HepG2 (cell line): ENCODE measurements at regions not wholly inside any gene's neighbourhood (a gene's known extent, or its start where the extent isn't known, plus 50 kb on each side); places are given as distances from the start of the nearest gene placed in this dataset.
A peak's percentile ranks its signal among the peaks of the same experiment; 100 is the strongest.

Experiments used
- ATAC-seq: fragments of 200-7000 bp; cut with Tn5 transposase; 3 replicates; pipeline ENCODE4 v1.9.1; 2020; ENCODE audit warnings: mild to moderate bottlenecking, moderate library complexity
- BruUV-seq: library from RNA; stranded (reverse); fragments of 400-500 nt; replicated peaks from 2 replicates; lab custom pipeline; 2021; lab: Mats Ljungman, UMichigan
- CTCF ChIA-PET: fragments of 300-600 bp; formaldehyde crosslinking; extraction: SDS; loops from one replicate; lab custom pipeline; 2021; ENCODE audit warnings: low total read pairs, inconsistent platforms, low intra/inter-chr PET ratio; lab: Yijun Ruan, JAX
- POLR2A ChIA-PET: fragments of 350-600 bp; sonication (Branson Sonifier 250); formaldehyde crosslinking; loops from one replicate; lab custom pipeline; 2020; ENCODE audit warnings: antibody characterized with exemption, inconsistent platforms; lab: Yijun Ruan, JAX
- DNase-seq: peaks from one replicate; pipeline ENCODE4 v3.0.0-alpha.2; 2015; ENCODE audit warnings: low spot score
- FAIRE-seq: peaks from 3 replicates; lab custom pipeline; 2011; peaks lifted over from hg19 to GRCh38; lab: Jason Lieb, UNC
- H2AFZ ChIP-seq: one replicate; pipeline ENCODE4 v1.6.1; 2011; ENCODE audit warnings: low read length, inconsistent platforms
- H3K27ac ChIP-seq: fragments of 300-600 bp; 3 replicates; pipeline ENCODE4 v1.8.0; 2011; ENCODE audit warnings: mixed run types, mild to moderate bottlenecking, mixed read lengths, low read length, inconsistent platforms; ENCODE audit not compliant: insufficient read depth; ENCODE audit errors: extremely low read length
- H3K27me3 ChIP-seq, 2 experiments: fragments of 200-600 bp in 1 of 2; 2 replicates in 1 of 2; 3 replicates in 1 of 2; pipeline versions ENCODE4 v1.6.0 to v1.8.0; 2011; ENCODE audit warnings: low read length in 2 of 2, mild to moderate bottlenecking in 2 of 2, moderate library complexity in 2 of 2, inconsistent platforms in 1 of 2; ENCODE audit not compliant: insufficient read depth in 2 of 2, control insufficient read depth in 1 of 2
- H3K36me3 ChIP-seq, 2 experiments: fragments of 200-600 bp in 1 of 2; replicated peaks in 1 of 2; 2 replicates in 1 of 2; 3 replicates in 1 of 2; pipeline versions ENCODE4 v1.5.1 to v1.8.0; 2011; ENCODE audit warnings: low read length in 2 of 2, inconsistent platforms in 1 of 2; ENCODE audit not compliant: insufficient read depth in 2 of 2, control insufficient read depth in 1 of 2
- H3K4me1 ChIP-seq: 2 replicates; pipeline ENCODE4 v1.5.1; 2012; ENCODE audit warnings: low read length, inconsistent platforms; ENCODE audit not compliant: insufficient read depth
- H3K4me2 ChIP-seq: 2 replicates; pipeline ENCODE4 v1.6.0; 2011; ENCODE audit warnings: low read depth, low read length, inconsistent platforms
- H3K4me3 ChIP-seq, 3 experiments: fragments of 200-600 bp in 1 of 3; sonication (generic), shearing (Covaris generic) in 1 of 3; replicated peaks in 1 of 3; 2 replicates each; pipeline ENCODE4 v1.5.1; 2011 to 2016; ENCODE audit warnings: low read length in 3 of 3, inconsistent platforms in 2 of 3, low read depth in 2 of 3, mild to moderate bottlenecking in 2 of 3, control low read depth in 1 of 3, mixed read lengths in 1 of 3; ENCODE audit not compliant: insufficient read depth in 1 of 3
- H3K79me2 ChIP-seq: one replicate; pipeline ENCODE4 v1.6.1; 2011; ENCODE audit warnings: low read length, inconsistent platforms; ENCODE audit not compliant: insufficient read depth
- H3K9ac ChIP-seq: 2 replicates; pipeline ENCODE4 v1.6.0; 2011; ENCODE audit warnings: mild to moderate bottlenecking, low read depth, low read length, inconsistent platforms; ENCODE audit not compliant: insufficient read depth
- H3K9me3 ChIP-seq: 2 replicates; pipeline ENCODE4 v1.5.1; 2012; ENCODE audit warnings: mild to moderate bottlenecking, low read length
- H4K20me1 ChIP-seq: 2 replicates; pipeline ENCODE4 v1.6.0; 2011; ENCODE audit warnings: inconsistent platforms, mild to moderate bottlenecking, low read length, moderate library complexity; ENCODE audit not compliant: insufficient read depth
- HNRNPLL ChIP-seq: fragments of 200-400 bp; formaldehyde crosslinking; IDR thresholded peaks from 2 replicates; pipeline ENCODE4 v1.6.1; 2017; ENCODE audit warnings: mild to moderate bottlenecking, low read depth, low read length; ENCODE audit not compliant: poor library complexity, severe bottlenecking
- RAD21 ChIP-seq: fragments of 450-650 bp; formaldehyde crosslinking; IDR thresholded peaks from 2 replicates; pipeline ENCODE4 v1.5.0; 2020; ENCODE audit warnings: mild to moderate bottlenecking
- TEAD2 ChIP-seq: sonication (generic); formaldehyde crosslinking; IDR thresholded peaks from 2 replicates; pipeline ENCODE4 v1.9.0; 2021; ENCODE audit warnings: missing genetic modification reagents
- ZBTB1 ChIP-seq: sonication (generic); formaldehyde crosslinking; IDR thresholded peaks from 2 replicates; pipeline ENCODE4 v1.4.0; 2020; ENCODE audit warnings: missing genetic modification reagents, borderline replicate concordance
- ZNF143 ChIP-seq: sonication (generic); formaldehyde crosslinking; IDR thresholded peaks from 2 replicates; pipeline ENCODE4 v1.4.0; 2020; ENCODE audit warnings: missing genetic modification reagents
- ZNF724P ChIP-seq: sonication (generic); formaldehyde crosslinking; IDR thresholded peaks from 2 replicates; pipeline ENCODE4 v1.8.0; 2022; ENCODE audit warnings: missing genetic modification reagents, borderline replicate concordance
- WGBS: methylation state at CpG from one replicate; pipeline ENCODE4 v1.1.6; 2017; ENCODE audit warnings: low lambda C conversion rate; 5-methylcytosine and 5-hydroxymethylcytosine counted together
- in situ Hi-C: cut with HindIII; loops from 2 replicates; pipeline ENCODE4 v1.10.0; 2017; ENCODE audit warnings: low pct_unique_long_range_greater_than_20kb; ENCODE audit not compliant: extremely low pct_ligation_motif_present
- intact Hi-C: fragments of 100-400 bp; cut with micrococcal nuclease; formaldehyde crosslinking; loops from one replicate; pipeline ENCODE4 v1.10.0; 2022; ENCODE audit not compliant: unreplicated experiment
- TF ChIP-seq, protein P1 (sequence below): sonication (generic); formaldehyde crosslinking; IDR thresholded peaks from 2 replicates; pipeline ENCODE4 v1.4.0; 2020; ENCODE audit warnings: mild to moderate bottlenecking, missing genetic modification reagents
- TF ChIP-seq, protein P2 (sequence below): sonication (generic); formaldehyde crosslinking; IDR thresholded peaks from 2 replicates; pipeline ENCODE4 v1.5.1; 2020; ENCODE audit warnings: mild to moderate bottlenecking, missing genetic modification reagents, moderate library complexity
- TF ChIP-seq, protein P3 (sequence below): sonication (generic); formaldehyde crosslinking; IDR thresholded peaks from 2 replicates; pipeline ENCODE4 v1.5.0; 2020; ENCODE audit warnings: mild to moderate bottlenecking, missing genetic modification reagents, borderline replicate concordance

DNA sequence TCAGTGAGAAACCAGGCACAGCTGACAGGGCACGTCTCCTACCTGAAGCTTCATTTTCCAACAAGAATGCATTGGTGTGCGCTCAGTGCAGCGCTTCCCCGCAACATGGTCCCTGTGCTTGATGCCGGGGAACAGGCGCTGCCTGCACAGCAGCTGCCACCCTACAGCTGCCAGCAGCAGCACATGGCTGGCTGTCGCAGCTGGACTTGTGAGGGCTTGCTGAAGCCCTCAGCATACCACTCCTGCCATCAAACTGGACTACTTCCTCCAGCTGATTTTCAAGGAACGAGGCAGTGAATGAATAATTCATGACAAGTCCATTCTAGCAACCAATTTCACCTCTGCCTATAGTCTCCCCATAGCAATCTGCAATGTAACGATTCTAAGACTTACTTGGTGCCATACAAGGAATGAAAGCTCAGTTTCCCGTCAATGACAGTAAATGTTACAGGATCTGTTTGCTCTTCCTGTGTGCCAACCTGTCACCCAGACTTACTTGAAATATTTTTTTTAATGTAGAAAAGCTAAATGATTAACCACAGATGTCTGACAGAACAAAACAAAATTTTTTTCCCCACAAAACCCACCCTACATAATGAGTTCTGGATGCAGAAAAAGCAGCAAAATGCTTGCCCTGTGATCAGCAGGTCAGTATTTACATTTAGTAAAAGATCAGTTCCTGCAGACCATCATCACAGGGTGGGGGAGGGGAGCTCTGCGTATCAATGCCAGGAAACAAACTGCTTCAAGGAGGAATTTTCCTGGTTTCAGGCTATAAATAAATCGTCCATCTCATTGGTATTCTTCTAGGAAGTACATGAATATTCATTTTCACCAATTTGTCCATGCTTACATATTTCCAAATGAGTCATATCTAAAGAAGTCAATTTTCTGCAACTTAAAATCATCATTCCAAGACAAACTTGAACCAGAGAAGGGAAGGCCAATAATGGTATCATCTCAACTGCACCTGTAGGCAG, 140.6 kb downstream of the ALOX5 start:
- H3K36me3 ChIP-seq, result no peaks in the 10 kb centered on the region; a peak in 1 of 5 replicates
- no peak overlapping the region for H3K4me3 ChIP-seq
- WGBS, result 82% methylated on average over 9 of the region's 12 CpGs
- no peak overlapping the region for H3K27ac ChIP-seq
- CTCF ChIA-PET, result no interaction called here
- H3K27me3 ChIP-seq, result no peaks in the 10 kb centered on the region
- no peak for FAIRE-seq
- H3K79me2 ChIP-seq, result no peaks in the 10 kb centered on the region
- BruUV-seq, result no TSS peak
- H3K9me3 ChIP-seq, result no peaks in the 10 kb centered on the region
- no peak overlapping the region for H2AFZ ChIP-seq
- POLR2A ChIA-PET, result no interaction called here
- peaks cover 28% of the 10 kb centered on the region for H3K4me1 ChIP-seq
- no peak overlapping the region for H3K9ac ChIP-seq
- intact Hi-C loops, result no loop called here
- DNase-seq, result peak; percentile 10
- H3K4me2 ChIP-seq, result peak overlapping the region; percentile 1; the same call in 1 of the 2 replicates
- no peak for ATAC-seq
- no peaks in the 10 kb centered on the region for H4K20me1 ChIP-seq
- in situ Hi-C loops, result no loop called here
- TF ChIP-seq ZBTB1 (CRISPR knock-in tag), result no peak
- no peak for TF ChIP-seq TEAD2 (CRISPR knock-in tag)
- TF ChIP-seq, protein P1, sequence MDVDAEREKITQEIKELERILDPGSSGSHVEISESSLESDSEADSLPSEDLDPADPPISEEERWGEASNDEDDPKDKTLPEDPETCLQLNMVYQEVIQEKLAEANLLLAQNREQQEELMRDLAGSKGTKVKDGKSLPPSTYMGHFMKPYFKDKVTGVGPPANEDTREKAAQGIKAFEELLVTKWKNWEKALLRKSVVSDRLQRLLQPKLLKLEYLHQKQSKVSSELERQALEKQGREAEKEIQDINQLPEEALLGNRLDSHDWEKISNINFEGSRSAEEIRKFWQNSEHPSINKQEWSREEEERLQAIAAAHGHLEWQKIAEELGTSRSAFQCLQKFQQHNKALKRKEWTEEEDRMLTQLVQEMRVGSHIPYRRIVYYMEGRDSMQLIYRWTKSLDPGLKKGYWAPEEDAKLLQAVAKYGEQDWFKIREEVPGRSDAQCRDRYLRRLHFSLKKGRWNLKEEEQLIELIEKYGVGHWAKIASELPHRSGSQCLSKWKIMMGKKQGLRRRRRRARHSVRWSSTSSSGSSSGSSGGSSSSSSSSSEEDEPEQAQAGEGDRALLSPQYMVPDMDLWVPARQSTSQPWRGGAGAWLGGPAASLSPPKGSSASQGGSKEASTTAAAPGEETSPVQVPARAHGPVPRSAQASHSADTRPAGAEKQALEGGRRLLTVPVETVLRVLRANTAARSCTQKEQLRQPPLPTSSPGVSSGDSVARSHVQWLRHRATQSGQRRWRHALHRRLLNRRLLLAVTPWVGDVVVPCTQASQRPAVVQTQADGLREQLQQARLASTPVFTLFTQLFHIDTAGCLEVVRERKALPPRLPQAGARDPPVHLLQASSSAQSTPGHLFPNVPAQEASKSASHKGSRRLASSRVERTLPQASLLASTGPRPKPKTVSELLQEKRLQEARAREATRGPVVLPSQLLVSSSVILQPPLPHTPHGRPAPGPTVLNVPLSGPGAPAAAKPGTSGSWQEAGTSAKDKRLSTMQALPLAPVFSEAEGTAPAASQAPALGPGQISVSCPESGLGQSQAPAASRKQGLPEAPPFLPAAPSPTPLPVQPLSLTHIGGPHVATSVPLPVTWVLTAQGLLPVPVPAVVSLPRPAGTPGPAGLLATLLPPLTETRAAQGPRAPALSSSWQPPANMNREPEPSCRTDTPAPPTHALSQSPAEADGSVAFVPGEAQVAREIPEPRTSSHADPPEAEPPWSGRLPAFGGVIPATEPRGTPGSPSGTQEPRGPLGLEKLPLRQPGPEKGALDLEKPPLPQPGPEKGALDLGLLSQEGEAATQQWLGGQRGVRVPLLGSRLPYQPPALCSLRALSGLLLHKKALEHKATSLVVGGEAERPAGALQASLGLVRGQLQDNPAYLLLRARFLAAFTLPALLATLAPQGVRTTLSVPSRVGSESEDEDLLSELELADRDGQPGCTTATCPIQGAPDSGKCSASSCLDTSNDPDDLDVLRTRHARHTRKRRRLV (CRISPR knock-in tag), result no peak
- TF ChIP-seq HNRNPLL, result no peak
- no peak for TF ChIP-seq ZNF143 (CRISPR knock-in tag)
- no peak for TF ChIP-seq ZNF724P
- TF ChIP-seq, protein P2, sequence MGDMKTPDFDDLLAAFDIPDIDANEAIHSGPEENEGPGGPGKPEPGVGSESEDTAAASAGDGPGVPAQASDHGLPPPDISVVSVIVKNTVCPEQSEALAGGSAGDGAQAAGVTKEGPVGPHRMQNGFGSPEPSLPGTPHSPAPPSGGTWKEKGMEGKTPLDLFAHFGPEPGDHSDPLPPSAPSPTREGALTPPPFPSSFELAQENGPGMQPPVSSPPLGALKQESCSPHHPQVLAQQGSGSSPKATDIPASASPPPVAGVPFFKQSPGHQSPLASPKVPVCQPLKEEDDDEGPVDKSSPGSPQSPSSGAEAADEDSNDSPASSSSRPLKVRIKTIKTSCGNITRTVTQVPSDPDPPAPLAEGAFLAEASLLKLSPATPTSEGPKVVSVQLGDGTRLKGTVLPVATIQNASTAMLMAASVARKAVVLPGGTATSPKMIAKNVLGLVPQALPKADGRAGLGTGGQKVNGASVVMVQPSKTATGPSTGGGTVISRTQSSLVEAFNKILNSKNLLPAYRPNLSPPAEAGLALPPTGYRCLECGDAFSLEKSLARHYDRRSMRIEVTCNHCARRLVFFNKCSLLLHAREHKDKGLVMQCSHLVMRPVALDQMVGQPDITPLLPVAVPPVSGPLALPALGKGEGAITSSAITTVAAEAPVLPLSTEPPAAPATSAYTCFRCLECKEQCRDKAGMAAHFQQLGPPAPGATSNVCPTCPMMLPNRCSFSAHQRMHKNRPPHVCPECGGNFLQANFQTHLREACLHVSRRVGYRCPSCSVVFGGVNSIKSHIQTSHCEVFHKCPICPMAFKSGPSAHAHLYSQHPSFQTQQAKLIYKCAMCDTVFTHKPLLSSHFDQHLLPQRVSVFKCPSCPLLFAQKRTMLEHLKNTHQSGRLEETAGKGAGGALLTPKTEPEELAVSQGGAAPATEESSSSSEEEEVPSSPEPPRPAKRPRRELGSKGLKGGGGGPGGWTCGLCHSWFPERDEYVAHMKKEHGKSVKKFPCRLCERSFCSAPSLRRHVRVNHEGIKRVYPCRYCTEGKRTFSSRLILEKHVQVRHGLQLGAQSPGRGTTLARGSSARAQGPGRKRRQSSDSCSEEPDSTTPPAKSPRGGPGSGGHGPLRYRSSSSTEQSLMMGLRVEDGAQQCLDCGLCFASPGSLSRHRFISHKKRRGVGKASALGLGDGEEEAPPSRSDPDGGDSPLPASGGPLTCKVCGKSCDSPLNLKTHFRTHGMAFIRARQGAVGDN (CRISPR knock-in tag), result peak; percentile 26; the same call in 1 of the 2 replicates
- TF ChIP-seq, protein P3, sequence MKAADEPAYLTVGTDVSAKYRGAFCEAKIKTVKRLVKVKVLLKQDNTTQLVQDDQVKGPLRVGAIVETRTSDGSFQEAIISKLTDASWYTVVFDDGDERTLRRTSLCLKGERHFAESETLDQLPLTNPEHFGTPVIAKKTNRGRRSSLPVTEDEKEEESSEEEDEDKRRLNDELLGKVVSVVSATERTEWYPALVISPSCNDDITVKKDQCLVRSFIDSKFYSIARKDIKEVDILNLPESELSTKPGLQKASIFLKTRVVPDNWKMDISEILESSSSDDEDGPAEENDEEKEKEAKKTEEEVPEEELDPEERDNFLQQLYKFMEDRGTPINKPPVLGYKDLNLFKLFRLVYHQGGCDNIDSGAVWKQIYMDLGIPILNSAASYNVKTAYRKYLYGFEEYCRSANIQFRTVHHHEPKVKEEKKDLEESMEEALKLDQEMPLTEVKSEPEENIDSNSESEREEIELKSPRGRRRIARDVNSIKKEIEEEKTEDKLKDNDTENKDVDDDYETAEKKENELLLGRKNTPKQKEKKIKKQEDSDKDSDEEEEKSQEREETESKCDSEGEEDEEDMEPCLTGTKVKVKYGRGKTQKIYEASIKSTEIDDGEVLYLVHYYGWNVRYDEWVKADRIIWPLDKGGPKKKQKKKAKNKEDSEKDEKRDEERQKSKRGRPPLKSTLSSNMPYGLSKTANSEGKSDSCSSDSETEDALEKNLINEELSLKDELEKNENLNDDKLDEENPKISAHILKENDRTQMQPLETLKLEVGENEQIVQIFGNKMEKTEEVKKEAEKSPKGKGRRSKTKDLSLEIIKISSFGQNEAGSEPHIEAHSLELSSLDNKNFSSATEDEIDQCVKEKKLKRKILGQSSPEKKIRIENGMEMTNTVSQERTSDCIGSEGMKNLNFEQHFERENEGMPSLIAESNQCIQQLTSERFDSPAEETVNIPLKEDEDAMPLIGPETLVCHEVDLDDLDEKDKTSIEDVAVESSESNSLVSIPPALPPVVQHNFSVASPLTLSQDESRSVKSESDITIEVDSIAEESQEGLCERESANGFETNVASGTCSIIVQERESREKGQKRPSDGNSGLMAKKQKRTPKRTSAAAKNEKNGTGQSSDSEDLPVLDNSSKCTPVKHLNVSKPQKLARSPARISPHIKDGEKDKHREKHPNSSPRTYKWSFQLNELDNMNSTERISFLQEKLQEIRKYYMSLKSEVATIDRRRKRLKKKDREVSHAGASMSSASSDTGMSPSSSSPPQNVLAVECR (CRISPR knock-in tag), result no peak
- TF ChIP-seq RAD21 (CRISPR knock-in tag), result no peak
